DMS 273 (cell line): ENCODE measurements at regions not wholly inside any gene's neighbourhood (a gene's known extent, or its start where the extent isn't known, plus 50 kb on each side); places are given as distances from the start of the nearest gene placed in this dataset.
"Not testable (repeated sequence)": the region's sequence is repeated elsewhere in the genome, so short reads cannot be mapped to it uniquely, and the experiment has no call there.

Experiments used
- DNase-seq: peaks from one replicate; lab custom pipeline; 2025; ENCODE audit not compliant: unreplicated experiment; lab: John Stamatoyannopoulos, UW

DNA sequence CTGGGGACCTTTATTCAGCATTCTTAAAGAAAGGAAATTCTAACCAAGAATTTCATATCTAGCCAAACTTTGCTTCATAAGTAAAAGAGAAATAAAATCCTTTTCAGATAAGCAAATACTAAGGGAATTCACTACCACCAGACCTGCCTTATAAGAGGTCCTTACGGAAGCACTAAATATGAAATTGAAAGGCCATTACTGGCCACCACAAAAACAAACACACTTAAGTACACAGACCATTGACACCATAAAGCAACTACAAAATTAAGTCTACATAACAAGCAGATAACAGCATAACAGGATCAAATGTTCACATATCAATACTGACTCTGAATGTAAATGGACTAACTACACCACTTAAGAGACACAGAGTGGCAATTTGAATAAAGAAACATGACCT is 361.4 kb upstream of the POU5F2 start:
- no peak for DNase-seq

DNA sequence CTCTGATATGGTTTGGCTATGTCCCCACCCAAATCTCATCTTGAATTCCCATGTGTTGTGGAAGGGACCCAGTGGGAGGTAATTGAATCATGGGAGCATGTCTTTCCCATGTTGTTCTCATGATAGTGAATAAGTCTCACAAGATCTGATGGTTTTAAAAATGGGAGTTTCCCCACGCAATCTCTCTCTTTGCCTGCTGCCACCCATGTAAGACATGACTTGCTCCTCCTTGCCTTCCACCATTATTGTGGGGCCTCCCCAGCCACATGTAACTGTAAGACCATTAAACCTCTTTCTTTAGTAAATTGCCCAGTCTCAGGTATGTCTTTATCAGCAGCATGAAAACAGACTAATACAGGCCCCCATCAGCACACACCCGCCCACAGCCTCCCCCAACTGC is 356.0 kb upstream of the POU5F2 start:
- not testable (repeated sequence) for DNase-seq

DNA sequence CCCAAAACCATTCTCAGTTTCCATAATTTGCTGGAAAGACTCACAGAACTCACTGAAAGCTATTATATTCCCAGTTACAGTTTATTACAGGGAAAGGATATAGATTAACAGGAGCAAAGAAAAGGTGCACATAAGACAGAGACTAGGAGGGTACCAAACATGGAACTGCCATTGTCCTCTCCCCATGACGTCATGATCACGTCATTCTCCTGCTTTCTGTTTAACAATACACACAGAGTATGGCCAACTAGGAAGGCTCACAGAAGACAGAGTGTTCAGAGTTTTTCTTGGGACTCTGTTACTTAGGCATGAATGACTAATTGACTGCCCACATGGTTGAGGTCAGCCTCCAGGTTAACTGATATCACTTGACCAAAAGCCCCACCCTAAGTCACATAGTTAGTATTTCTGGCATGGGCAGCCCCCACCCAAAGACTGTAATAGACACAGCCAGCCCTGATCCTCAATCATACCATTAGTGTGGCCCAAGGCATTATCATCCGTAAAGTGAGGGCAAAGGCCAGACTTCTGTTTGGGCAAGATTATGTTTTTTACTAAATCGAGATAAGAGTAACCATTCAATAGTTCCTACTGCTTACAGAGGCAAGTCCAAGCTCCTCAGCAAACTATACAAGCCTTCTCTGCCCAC is 353.5 kb upstream of the POU5F2 start:
- no peak for DNase-seq

DNA sequence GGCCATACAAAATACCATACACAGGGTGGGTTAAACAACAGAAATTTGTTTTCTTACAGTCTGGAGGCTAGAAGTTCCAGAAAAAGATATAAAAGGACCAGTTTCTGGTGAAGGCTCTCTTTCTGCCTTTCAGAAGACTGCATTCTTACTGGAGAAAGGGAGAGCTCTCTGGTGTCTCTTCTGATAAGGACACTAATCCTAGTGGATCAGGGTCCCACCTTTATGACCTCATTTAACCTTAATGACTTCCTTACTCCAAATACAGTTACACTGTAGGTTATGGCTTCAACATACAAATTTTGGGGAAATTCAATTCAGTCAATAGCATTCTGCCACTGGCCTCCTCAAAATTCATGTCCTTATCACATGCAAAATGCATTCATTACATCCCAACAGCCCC is 351.9 kb upstream of the POU5F2 start:
- DNase-seq, result no peak

DNA sequence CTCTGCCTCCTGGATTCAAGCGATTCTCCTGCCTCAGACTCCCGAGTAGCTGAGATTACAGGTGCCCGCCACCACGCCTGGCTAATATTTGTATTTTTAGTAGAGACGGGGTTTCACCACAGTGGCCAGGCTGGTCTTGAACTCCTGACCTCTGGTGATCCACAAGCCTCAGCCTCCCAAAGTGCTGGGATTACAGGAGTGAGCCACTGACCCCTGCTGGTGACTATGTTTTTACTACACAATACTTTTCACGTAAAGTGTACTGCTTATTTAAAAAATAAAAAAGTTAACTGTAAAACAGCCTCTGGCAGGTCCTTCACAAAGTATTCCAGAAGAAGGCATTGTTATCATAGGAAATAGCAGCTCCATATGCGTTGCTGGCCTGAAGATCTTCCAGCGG is 345.2 kb upstream of the POU5F2 start:
- peak; percentile 13 for DNase-seq

DNA sequence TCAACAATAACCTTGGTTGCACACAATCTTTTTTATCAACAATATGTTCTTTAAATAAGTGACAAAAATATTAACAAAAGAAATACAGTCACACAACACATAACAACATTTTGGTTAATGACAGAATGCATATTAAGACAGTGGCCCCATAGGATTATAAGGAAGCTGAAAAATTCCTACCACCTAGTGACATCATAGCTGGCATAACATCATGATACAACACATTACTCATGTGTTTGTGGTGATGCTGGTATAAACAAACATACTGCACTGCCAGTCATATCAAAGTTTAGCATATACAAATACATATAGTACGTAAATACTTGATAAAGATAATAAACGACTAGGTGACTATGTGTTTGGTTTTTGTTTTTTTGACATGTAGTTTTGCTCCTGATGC is 344.8 kb upstream of the POU5F2 start:
- DNase-seq, result no peak

DNA sequence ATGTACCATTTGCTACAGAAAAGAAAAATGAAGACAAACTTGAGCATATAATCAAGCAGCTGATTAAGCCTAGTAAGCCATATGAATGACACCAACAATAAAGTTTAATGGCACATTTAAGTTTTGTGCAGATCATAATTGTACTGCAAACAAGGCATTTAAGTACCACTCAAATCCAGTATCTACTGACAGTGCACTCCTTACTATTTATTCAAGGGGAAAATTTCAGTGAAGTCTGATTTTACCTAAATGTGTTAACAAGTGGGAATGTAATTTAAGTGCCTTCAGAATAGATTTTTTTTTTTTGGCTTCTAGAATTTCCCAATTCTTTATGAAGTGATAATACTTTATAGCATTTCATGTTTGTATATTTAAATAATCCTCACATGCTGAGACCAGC is 341.0 kb upstream of the POU5F2 start:
- DNase-seq, result no peak

DNA sequence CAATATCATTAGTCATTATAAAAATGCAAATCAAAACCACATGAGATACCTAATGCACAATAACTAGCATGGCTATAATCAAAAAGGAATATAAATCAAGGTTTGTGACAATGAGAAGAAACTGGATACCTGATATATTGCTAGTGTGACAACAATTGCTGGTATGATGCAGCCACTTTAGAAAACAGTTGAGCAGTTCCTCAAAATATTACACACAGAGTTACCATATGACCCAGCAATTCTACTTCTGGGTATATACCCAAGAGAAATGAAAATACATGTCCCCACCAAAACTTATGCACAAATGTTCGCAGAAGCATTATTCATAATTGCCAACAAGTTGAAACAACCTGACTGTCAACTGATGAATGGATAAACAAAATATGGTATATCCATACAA is 339.7 kb upstream of the POU5F2 start:
- DNase-seq, result no peak

DNA sequence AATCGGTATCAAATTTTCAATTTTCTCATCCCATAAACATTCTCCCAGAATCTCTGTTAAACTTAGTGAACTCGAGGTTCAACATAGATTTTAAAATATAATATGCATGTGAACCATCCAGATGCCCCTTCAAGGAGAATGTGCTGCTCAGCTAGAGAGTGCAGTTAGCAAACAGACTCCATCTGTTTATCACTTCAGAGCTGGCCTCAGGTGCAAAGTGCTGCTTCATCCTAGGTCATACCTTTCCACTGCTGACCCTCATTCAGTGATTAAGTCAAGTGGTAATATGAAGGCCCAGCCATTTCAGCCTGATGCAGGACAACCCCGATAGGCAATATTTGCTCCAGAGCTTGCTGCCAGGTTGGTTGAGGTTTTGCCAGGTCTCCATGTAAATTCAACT is 339.0 kb upstream of the POU5F2 start:
- peak; percentile 33 for DNase-seq

DNA sequence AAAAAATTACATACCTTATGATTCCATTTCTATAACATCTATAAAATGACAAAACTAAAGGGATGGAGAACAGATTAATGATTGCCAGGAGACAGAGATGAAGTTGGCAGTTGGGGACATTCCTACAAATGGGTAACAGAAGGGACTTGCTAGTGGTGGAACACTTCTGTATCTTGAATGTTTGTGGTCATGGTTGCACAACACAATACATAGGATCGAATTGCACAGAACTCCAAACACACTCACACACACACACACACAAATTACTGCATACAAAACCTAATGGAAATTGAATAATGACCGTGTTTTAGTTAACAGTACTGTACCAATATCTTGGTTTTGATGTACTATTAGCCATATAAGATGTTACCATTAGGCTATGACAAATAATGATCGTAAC is 330.7 kb upstream of the POU5F2 start:
- no peak for DNase-seq

DNA sequence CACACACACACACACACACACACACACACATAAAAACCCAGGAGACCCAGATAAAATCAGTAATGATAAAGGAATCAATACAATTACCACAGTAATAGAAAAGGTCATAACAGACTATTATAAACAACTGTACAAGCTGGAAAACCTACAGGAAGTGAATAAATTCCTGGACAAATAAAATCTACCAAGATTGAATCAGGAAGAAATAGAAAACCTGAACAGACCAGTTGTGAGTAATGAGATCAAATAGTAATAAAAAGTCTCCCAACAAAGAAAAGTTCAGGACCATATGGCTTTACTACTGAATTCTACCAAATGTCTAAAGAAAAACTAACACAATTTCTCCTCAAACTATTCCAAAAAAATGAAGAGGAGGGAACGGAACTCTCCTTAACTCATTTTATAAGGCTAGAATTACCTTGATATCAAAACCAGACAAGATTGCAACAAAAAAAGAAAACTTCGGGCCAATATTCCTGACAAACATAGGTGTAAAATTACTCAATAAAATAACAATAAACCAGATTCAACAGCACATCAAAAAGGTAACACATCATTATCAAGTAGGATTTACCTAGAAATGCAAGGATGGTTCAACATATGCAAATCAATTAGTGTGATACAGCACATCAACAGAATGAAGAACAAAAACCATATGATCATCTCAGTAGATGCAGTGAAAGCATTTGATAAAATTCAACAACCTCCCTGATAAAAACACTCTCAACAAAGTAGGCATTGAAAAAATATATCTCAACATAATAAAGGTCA is 325.2 kb upstream of the POU5F2 start:
- no peak for DNase-seq

DNA sequence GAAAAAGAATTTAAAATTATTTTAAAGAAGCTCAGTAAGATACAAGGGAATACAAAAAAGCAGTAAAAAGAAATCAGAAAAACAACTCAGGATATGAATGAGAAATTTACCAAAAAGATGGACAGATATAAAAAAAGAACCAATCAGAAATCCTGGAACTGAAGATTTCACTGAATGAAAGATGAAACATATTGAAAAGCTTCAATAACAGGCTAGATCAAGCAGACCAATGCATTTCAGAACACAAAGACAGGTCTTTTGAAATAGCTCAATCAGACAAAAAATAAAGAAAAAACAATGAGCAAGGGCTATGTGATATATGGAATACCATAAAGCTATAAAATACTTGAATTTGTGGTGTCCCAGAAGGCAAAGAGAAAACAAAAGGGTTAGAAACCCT is 322.6 kb upstream of the POU5F2 start:
- DNase-seq, result no peak

DNA sequence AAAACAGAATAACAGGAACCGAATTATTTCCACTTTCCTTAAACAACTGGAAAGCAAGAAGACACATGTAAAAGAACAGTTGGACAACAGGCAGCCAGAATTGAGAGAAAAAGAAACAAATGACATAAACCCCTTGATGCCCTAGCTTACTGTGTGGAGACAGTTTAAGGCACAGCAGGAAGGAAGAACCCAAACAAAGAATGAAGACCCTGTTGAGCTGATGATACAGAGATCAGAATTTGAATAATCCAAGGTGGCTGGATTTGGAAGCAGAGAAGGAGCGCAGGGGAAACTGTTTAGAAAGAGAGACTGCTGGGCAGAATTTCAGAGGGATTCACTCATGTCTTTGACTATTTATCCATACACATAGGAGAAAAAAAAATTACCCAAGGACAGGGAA is 316.3 kb upstream of the POU5F2 start:
- DNase-seq, result no peak

DNA sequence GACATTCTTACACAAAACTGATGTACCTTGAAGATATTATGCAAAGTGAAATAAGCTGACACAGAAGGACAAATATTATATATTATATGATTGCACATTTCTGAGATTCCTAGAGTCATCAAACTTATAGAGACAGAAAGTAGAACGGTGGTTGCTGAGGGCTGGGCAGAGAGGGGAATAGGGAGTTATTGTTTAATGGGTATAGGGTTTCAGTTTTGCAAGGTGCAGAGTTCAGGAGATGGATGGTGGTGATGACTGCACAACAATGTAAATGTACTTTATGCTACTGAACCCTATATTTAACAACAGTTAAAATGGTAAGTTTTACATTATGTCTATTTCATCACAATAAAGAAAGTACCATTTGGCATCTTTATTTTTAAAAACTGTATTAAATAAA is 315.8 kb upstream of the POU5F2 start:
- DNase-seq, result no peak

DNA sequence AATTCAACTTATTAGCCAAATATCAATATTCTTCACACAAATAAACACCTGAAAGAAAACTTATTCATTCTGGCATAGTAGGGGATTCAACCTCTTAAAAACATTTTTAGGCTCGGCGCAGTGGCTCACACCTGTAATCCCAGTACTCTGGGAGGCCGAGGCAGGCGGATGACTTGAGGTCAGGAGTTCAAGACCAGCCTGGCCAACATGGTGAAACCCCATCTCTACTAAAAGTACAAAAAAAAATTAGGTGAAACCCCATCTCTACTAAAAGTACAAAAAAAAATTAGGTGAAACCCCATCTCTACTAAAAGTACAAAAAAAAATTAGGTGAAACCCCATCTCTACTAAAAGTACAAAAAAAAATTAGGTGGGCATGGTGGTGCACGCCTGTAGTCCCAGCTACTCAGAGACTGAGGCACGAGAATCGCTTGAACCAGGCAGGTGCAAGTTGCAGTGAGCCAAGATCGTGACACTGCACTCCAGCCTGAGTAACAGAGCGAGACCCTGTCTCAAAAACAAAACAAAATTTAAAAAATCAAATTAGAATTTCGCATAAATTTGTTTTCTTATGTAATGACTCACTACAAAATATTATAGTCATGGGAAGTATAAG is 308.0 kb upstream of the POU5F2 start:
- DNase-seq, result not testable (repeated sequence)

DNA sequence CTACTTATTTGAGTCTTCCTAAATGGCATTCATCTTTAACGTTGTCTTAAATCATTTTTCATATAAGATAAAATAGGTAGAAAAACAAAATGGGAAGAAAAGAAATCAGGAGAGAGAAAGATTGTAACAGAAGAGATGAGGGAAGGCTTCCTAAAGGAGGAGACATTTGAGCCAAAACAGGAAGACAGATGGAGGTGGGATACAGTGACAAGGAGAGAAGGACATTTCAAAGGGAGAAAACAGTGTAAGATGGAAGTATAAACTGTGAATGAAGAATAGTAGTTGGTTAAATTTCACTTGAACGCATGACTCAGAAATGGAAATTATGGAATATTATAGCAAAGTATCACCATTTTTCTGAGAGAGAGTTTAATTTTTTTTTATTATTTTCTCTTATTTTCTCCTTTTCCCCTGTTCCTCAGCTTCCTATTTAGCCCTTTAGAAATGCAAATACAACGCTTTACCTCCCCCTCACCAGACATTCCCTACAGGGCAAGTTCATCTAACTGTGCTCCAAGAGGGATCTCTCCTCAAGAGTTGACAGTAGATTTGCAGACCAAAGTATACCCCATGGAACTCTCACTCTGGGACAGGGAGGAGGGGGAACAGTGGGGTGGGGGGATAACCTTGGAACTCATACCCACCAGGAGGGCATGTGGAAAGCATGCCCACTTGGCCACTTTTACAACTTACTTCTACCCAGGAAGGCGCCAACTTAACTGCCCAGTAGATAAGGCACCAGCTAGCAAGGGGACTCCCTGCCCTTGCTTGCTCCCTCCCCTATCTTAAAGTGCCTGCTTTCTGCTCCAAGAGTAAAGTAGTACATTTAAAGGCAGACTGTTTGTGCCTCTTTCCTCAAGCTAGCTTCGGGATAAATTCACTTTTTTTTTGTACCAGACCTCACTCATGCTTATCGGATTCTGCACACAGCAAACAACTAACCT is 304.7 kb upstream of the POU5F2 start:
- DNase-seq, result no peak

DNA sequence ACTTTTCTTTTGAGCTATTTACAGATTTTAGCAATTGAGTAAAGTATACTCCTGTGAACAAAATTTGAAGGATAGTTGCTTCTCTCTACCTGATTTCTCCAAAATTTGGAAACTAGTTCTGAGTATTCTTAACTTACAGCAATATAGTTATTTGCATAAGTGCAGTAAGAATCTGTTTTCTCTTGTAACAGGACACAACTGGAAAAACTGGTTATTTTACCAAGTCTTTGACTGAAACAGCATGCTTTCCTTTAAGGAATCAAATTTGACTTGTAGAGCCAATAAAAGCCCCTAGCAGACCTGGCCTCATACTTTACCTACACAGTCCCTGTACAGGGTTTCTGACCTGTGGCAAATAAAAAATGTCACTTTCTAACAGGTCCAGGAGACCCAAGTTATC is 301.9 kb upstream of the POU5F2 start:
- DNase-seq, result no peak

DNA sequence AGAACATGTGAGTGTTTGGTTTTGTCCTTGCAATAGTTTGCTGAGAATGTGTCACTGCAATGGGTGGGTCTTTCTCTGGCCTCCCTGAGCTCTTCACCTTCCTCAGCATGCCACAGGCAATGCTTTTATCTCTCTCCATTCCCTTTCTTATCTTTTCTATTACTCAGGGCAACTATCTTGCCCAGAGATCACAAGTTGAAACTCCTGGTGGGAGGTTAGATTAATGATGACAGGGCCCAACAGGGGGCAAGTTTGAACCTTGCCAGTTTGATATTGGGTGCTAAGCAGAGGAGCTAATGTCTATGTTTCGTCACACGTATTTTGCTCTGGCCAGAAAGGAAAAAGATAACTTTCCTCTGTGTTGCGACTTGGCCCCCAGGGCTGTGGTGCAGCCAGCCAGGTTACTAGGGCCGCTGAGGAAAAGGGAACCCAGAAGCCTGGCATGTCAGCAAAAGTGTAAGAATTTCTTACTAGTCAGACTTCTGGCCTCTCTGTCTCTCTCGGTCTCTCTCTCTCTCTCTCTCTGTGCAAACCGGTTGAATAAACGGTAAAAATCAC is 299.3 kb upstream of the POU5F2 start:
- no peak for DNase-seq

DNA sequence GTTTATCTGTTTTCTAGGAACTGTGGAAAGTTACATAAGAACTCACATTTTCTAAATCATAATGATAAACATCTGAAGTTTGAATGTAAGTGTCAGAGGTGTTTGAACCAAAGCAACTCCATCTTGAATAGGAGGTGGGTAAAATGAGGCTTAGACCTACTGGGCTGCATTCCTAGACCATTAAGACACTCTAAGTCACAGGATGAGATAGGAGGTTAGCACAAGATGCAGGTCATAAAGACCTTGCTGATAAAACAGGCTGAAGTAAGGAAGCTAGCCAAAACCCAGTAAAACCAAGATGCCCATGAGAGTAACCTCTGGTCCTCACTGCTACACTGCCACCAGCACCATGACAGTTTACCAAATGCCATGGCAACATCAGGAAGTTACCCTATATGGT is 297.7 kb upstream of the POU5F2 start:
- DNase-seq, result no peak

DNA sequence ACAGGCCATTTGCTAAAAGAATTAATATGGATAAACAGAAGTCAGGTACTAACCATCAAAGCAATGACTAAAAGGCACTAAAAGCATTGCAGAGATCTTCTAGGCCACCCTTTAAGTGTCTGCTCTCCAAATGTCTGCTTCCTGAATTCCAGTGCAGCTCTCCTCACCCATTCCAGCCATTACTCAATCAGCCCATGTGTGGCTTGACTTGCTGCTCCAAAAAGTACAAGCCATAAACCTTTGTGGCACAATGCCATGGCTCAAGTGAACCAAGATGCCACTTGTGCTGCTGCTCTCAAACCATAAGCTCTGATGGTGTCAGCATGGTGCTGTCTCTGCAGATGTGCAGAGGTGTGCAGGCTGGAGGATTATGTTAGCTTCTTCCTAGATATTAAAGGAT is 290.2 kb upstream of the POU5F2 start:
- DNase-seq, result no peak

DNA sequence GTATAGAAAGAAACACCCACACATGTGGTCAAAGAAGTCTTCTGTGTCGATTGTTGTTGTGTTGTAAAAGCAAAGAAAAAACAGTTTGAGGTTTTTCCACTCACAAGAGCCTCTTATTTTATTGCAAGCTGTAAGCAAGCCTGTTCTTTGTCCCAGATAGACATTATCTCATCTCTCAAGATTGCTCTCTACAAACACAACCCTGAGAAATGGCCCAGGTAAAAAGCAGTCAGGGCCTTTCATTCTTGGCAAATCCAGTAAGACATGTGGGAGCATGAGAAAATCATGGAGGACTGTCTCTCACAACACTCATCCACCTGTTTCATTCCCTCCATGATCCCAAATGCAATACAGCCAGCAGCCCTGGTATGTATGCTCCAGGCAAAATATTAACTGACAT is 286.6 kb upstream of the POU5F2 start:
- no peak for DNase-seq
